Progenitor cell of endocrine pancreas (in vitro differentiated cells): ENCODE measurements at regions not wholly inside any gene's neighbourhood (a gene's known extent, or its start where the extent isn't known, plus 50 kb on each side); places are given as distances from the start of the nearest gene placed in this dataset.

Experiments used
- DNase-seq: peaks from one replicate; pipeline ENCODE4 v3.0.0; 2021; ENCODE audit warnings: low spot score; ENCODE audit not compliant: unreplicated experiment
- H3K27ac Mint-ChIP-seq: 2 replicates; pipeline ENCODE4 v1.8.0; 2021; ENCODE audit warnings: mild to moderate bottlenecking, moderate library complexity, mixed read lengths
- H3K27me3 Mint-ChIP-seq: 2 replicates; pipeline ENCODE4 v1.8.0; 2021; ENCODE audit warnings: mixed read lengths
- H3K36me3 Mint-ChIP-seq: 2 replicates; pipeline ENCODE4 v1.8.0; 2022; ENCODE audit warnings: mixed read lengths; ENCODE audit not compliant: insufficient read depth
- H3K4me1 Mint-ChIP-seq: 2 replicates; pipeline ENCODE4 v1.8.0; 2021; ENCODE audit warnings: low read depth, mixed read lengths
- H3K4me3 Mint-ChIP-seq: 2 replicates; pipeline ENCODE4 v1.8.0; 2021; ENCODE audit warnings: low read depth, mild to moderate bottlenecking, moderate library complexity, mixed read lengths
- H3K9me3 Mint-ChIP-seq: 2 replicates; pipeline ENCODE4 v1.8.0; 2021; ENCODE audit warnings: low read depth, mixed read lengths
- TF ChIP-seq, protein P1 (sequence below): fragments of 200-600 bp; sonication (generic); IDR thresholded peaks from one replicate; pipeline ENCODE4 v1.5.0; 2021; ENCODE audit warnings: antibody characterized with exemption, mild to moderate bottlenecking; ENCODE audit not compliant: unreplicated experiment

DNA sequence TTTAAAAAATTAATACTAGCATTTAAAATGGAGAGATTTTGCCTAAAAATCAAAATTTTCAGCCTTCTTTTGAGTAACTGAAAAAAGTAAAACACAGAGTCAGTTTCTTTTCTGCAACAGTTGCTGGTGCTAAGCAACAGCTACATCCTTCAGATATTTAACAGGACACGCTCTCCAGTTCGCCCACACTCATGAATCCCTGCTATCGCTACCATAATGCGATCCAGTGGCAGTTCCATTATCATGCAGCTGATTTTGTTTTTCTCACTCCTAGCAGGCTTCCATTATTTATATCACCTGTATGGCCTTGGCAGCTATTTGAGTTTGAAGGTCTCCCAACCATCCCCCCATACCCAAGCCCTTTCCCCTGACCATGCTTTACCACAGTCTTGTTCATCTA, 93.1 kb upstream of the NCKAP5 start:
- no peak for DNase-seq
- Mint-ChIP-seq H3K27me3 (peaks cover 33% of the 10 kb centered on the region), H3K4me3 (no peak overlapping the region), H3K4me1 (peaks cover 14% of the 10 kb centered on the region), H3K36me3 (no peaks in the 10 kb centered on the region), H3K27ac (no peak overlapping the region), H3K9me3 (peaks cover 4% of the 10 kb centered on the region)
- TF ChIP-seq, protein P1, sequence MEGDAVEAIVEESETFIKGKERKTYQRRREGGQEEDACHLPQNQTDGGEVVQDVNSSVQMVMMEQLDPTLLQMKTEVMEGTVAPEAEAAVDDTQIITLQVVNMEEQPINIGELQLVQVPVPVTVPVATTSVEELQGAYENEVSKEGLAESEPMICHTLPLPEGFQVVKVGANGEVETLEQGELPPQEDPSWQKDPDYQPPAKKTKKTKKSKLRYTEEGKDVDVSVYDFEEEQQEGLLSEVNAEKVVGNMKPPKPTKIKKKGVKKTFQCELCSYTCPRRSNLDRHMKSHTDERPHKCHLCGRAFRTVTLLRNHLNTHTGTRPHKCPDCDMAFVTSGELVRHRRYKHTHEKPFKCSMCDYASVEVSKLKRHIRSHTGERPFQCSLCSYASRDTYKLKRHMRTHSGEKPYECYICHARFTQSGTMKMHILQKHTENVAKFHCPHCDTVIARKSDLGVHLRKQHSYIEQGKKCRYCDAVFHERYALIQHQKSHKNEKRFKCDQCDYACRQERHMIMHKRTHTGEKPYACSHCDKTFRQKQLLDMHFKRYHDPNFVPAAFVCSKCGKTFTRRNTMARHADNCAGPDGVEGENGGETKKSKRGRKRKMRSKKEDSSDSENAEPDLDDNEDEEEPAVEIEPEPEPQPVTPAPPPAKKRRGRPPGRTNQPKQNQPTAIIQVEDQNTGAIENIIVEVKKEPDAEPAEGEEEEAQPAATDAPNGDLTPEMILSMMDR = no peak

DNA sequence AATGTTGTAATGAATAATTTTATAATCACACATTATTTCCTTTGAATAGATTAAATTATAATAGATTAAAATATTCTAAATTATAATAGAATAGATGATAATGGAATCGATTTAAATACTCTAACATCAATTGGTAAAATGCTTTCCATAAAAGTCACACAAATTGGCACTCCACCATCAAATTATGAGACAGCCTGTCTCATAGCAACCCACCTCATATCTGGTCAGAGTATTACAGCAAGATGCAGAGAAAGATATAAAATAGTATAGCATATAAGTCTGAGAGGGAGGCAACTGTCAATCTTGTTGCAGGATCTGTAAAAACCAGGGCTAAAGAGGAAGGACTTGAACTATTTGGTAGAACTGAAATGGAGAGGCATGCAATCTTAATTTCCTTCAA, 98.4 kb upstream of the NCKAP5 start:
- TF ChIP-seq, protein P1 = no peak

DNA sequence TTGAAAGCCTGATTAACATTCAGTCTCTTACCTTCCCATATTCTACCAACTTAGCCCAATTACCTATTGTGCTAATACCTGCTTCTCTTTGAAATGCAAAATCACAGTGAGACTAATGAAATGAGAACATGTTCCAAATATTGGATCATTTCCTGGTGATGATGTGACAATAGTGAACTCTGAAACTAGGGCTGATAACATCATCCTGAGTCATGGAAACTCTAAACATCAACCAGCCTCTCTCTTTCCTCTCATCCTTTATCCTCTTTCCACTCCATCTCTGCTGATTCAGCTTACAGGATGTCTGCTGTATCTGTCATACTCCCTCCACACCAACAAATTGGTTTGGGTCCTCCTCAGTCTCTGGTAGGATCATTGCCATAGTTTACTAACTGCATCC, 98.8 kb upstream of the NCKAP5 start:
- no peak for DNase-seq
- no peak overlapping the region for H3K27ac Mint-ChIP-seq
- H3K36me3 Mint-ChIP-seq = peaks cover 3% of the 10 kb centered on the region
- H3K4me3 Mint-ChIP-seq = no peak overlapping the region
- TF ChIP-seq, protein P1 = no peak
- H3K4me1 Mint-ChIP-seq = peaks cover 5% of the 10 kb centered on the region
- H3K9me3 Mint-ChIP-seq = peaks cover 12% of the 10 kb centered on the region
- peaks cover 5% of the 10 kb centered on the region for H3K27me3 Mint-ChIP-seq

More for the DNA sequence above, 98.4 kb upstream of the NCKAP5 start:
- Mint-ChIP-seq H3K4me3 (no peak overlapping the region), H3K4me1 (peaks cover 7% of the 10 kb centered on the region), H3K9me3 (peaks cover 12% of the 10 kb centered on the region), H3K27ac (no peak overlapping the region), H3K27me3 (peaks cover 5% of the 10 kb centered on the region), H3K36me3 (peaks cover 3% of the 10 kb centered on the region)
- no peak for DNase-seq

DNA sequence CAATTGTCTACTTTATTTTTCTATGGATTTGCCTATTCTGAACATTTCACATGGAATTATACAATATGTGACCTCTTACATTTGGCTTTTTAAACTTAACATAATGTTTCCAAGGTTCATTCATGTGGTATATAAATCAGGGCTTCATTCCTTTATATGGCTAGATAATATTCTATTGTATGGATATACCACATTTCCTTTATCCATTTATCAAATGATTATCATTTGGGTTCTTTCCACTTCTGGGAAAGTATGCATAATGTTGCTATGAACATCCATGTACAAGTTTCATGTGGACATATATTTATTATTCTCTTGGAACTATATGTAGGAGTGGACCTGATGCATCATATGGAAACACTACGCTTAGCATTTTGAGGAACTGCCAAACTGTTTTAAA, 99.7 kb upstream of the NCKAP5 start:
- H3K36me3 Mint-ChIP-seq = peaks cover 3% of the 10 kb centered on the region
- no peak overlapping the region for H3K4me3 Mint-ChIP-seq
- no peak overlapping the region for H3K27ac Mint-ChIP-seq
- H3K27me3 Mint-ChIP-seq = peaks cover 5% of the 10 kb centered on the region
- H3K4me1 Mint-ChIP-seq = peaks cover 7% of the 10 kb centered on the region
- TF ChIP-seq, protein P1 = no peak
- peaks cover 12% of the 10 kb centered on the region for H3K9me3 Mint-ChIP-seq
- no peak for DNase-seq

DNA sequence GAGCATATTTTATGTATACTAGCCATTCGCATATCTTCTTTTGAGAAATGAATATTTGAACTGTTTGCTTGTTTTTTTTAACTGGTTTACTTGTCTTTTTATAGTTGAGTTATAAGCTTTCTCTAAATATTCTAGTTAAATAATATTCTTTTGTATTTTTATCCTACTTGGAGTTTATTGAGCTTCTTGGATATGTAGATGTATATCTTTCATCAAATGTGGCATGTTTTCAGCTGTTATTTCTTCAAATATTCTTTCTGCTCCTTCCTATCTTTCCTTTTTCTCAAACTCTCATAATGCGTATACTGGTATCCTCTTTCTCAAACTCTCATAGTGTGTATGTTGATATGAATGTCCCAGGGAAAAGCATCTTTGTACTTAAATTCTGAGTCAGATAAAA, 100.3 kb upstream of the NCKAP5 start:
- H3K36me3 Mint-ChIP-seq = peaks cover 3% of the 10 kb centered on the region
- peaks cover 4% of the 10 kb centered on the region for H3K27me3 Mint-ChIP-seq
- peaks cover 13% of the 10 kb centered on the region for H3K4me1 Mint-ChIP-seq
- no peak for DNase-seq
- peaks cover 11% of the 10 kb centered on the region for H3K9me3 Mint-ChIP-seq
- H3K27ac Mint-ChIP-seq = no peak overlapping the region
- TF ChIP-seq, protein P1 = no peak
- no peak overlapping the region for H3K4me3 Mint-ChIP-seq
